K562 (cell line): ENCODE measurements at regions not wholly inside any gene's neighbourhood (a gene's known extent, or its start where the extent isn't known, plus 50 kb on each side); places are given as distances from the start of the nearest gene placed in this dataset.

Experiments used
- FOXP1 ChIP-seq: sonication (generic); formaldehyde crosslinking; IDR thresholded peaks from 2 replicates; pipeline ENCODE4 v1.8.0; 2022; ENCODE audit warnings: mild to moderate bottlenecking, missing genetic modification reagents
- HDAC3 ChIP-seq: fragments of 450-650 bp; IDR thresholded peaks from 2 replicates; pipeline ENCODE4 v1.6.1; 2018; ENCODE audit warnings: borderline replicate concordance, mild to moderate bottlenecking, moderate library complexity; ENCODE audit not compliant: partially characterized antibody
- HMG20A ChIP-seq: fragments of 450-650 bp; formaldehyde crosslinking; conservative IDR thresholded peaks from 2 replicates; pipeline ENCODE4 v1.4.0; 2020; ENCODE audit warnings: mild to moderate bottlenecking, mixed read lengths
- NFE2L1 ChIP-seq: fragments of 450-650 bp; IDR thresholded peaks from 2 replicates; pipeline ENCODE4 v1.6.1; 2016; ENCODE audit warnings: missing genetic modification characterization, low read depth, mild to moderate bottlenecking, missing compliant biosample characterization, moderate library complexity, borderline replicate concordance
- TF ChIP-seq, protein P1 (sequence below): fragments of 250-450 bp; sonication (Bioruptor Pico); IDR thresholded peaks from 2 replicates; pipeline ENCODE4 v1.5.0; 2021; ENCODE audit warnings: mild to moderate bottlenecking, borderline replicate concordance
- TF ChIP-seq, protein P2 (sequence below): fragments of 200-600 bp; sonication (generic); IDR thresholded peaks from one replicate; pipeline ENCODE4 v1.6.1; 2012; ENCODE audit warnings: mild to moderate bottlenecking, low read depth, low read length, inconsistent platforms
- TF ChIP-seq, protein P3 (sequence below): IDR thresholded peaks from 3 replicates; pipeline ENCODE4 v1.6.1; 2011; ENCODE audit warnings: borderline replicate concordance, mild to moderate bottlenecking, moderate library complexity; ENCODE audit not compliant: insufficient read length; ENCODE audit errors: extremely low read depth
- TF ChIP-seq, protein P4 (sequence below), 3 experiments: fragments of 200-800 bp in 1 of 3; sonication (Bioruptor generic) in 1 of 3; sonication (generic) in 1 of 3; formaldehyde crosslinking in 1 of 3; IDR thresholded peaks; 2 replicates each; pipeline versions ENCODE4 v1.6.1 to v1.8.0; 2016 to 2022; ENCODE audit warnings: mild to moderate bottlenecking in 2 of 3, missing compliant biosample characterization in 2 of 3, missing genetic modification characterization in 2 of 3, missing genetic modification reagents in 1 of 3

DNA sequence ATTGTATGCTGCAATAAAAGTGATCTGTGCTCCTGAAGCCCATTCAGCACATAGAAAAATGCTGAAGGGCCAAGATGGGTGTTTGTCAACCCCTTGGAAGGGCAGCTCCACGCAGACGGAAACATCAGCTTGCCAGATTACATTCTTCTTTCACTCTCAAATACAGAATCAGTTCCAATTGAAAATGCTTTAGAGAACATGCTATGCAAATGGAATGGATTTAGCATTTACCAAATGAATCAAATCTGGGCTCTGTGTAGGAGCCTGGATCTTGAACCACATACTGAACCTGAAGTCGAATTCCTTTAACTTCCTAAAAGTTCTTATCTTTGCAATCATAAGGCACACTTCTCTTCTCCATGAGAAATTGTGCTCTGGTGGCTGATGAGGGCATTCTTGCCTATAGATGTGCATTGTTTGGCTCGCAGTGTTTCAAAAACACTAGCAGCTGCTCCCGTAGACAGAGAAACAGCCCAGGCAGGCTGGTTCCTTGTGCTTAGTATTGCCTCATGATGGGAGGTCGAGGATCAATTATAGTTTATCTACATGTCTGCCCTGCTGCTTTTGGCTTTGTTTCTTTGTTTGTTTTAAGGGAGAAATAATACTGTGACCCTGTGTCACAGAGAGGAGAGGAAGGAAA, 489.8 kb upstream of the FLRT2 start (continued):
- TF ChIP-seq HMG20A (CRISPR knock-in tag) (no peak), FOXP1 (CRISPR knock-in tag) (no peak), NFE2L1 (tag) (no peak), HDAC3 (no peak)
- TF ChIP-seq, protein P1, sequence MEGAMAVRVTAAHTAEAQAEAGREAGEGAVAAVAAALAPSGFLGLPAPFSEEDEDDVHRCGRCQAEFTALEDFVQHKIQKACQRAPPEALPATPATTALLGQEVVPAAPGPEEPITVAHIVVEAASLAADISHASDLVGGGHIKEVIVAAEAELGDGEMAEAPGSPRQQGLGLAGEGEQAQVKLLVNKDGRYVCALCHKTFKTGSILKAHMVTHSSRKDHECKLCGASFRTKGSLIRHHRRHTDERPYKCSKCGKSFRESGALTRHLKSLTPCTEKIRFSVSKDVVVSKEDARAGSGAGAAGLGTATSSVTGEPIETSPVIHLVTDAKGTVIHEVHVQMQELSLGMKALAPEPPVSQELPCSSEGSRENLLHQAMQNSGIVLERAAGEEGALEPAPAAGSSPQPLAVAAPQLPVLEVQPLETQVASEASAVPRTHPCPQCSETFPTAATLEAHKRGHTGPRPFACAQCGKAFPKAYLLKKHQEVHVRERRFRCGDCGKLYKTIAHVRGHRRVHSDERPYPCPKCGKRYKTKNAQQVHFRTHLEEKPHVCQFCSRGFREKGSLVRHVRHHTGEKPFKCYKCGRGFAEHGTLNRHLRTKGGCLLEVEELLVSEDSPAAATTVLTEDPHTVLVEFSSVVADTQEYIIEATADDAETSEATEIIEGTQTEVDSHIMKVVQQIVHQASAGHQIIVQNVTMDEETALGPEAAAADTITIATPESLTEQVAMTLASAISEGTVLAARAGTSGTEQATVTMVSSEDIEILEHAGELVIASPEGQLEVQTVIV (CRISPR knock-in tag), result no peak
- TF ChIP-seq, protein P2, sequence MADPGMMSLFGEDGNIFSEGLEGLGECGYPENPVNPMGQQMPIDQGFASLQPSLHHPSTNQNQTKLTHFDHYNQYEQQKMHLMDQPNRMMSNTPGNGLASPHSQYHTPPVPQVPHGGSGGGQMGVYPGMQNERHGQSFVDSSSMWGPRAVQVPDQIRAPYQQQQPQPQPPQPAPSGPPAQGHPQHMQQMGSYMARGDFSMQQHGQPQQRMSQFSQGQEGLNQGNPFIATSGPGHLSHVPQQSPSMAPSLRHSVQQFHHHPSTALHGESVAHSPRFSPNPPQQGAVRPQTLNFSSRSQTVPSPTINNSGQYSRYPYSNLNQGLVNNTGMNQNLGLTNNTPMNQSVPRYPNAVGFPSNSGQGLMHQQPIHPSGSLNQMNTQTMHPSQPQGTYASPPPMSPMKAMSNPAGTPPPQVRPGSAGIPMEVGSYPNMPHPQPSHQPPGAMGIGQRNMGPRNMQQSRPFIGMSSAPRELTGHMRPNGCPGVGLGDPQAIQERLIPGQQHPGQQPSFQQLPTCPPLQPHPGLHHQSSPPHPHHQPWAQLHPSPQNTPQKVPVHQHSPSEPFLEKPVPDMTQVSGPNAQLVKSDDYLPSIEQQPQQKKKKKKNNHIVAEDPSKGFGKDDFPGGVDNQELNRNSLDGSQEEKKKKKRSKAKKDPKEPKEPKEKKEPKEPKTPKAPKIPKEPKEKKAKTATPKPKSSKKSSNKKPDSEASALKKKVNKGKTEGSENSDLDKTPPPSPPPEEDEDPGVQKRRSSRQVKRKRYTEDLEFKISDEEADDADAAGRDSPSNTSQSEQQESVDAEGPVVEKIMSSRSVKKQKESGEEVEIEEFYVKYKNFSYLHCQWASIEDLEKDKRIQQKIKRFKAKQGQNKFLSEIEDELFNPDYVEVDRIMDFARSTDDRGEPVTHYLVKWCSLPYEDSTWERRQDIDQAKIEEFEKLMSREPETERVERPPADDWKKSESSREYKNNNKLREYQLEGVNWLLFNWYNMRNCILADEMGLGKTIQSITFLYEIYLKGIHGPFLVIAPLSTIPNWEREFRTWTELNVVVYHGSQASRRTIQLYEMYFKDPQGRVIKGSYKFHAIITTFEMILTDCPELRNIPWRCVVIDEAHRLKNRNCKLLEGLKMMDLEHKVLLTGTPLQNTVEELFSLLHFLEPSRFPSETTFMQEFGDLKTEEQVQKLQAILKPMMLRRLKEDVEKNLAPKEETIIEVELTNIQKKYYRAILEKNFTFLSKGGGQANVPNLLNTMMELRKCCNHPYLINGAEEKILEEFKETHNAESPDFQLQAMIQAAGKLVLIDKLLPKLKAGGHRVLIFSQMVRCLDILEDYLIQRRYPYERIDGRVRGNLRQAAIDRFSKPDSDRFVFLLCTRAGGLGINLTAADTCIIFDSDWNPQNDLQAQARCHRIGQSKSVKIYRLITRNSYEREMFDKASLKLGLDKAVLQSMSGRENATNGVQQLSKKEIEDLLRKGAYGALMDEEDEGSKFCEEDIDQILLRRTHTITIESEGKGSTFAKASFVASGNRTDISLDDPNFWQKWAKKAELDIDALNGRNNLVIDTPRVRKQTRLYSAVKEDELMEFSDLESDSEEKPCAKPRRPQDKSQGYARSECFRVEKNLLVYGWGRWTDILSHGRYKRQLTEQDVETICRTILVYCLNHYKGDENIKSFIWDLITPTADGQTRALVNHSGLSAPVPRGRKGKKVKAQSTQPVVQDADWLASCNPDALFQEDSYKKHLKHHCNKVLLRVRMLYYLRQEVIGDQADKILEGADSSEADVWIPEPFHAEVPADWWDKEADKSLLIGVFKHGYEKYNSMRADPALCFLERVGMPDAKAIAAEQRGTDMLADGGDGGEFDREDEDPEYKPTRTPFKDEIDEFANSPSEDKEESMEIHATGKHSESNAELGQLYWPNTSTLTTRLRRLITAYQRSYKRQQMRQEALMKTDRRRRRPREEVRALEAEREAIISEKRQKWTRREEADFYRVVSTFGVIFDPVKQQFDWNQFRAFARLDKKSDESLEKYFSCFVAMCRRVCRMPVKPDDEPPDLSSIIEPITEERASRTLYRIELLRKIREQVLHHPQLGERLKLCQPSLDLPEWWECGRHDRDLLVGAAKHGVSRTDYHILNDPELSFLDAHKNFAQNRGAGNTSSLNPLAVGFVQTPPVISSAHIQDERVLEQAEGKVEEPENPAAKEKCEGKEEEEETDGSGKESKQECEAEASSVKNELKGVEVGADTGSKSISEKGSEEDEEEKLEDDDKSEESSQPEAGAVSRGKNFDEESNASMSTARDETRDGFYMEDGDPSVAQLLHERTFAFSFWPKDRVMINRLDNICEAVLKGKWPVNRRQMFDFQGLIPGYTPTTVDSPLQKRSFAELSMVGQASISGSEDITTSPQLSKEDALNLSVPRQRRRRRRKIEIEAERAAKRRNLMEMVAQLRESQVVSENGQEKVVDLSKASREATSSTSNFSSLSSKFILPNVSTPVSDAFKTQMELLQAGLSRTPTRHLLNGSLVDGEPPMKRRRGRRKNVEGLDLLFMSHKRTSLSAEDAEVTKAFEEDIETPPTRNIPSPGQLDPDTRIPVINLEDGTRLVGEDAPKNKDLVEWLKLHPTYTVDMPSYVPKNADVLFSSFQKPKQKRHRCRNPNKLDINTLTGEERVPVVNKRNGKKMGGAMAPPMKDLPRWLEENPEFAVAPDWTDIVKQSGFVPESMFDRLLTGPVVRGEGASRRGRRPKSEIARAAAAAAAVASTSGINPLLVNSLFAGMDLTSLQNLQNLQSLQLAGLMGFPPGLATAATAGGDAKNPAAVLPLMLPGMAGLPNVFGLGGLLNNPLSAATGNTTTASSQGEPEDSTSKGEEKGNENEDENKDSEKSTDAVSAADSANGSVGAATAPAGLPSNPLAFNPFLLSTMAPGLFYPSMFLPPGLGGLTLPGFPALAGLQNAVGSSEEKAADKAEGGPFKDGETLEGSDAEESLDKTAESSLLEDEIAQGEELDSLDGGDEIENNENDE, result no peak
- TF ChIP-seq, protein P3, sequence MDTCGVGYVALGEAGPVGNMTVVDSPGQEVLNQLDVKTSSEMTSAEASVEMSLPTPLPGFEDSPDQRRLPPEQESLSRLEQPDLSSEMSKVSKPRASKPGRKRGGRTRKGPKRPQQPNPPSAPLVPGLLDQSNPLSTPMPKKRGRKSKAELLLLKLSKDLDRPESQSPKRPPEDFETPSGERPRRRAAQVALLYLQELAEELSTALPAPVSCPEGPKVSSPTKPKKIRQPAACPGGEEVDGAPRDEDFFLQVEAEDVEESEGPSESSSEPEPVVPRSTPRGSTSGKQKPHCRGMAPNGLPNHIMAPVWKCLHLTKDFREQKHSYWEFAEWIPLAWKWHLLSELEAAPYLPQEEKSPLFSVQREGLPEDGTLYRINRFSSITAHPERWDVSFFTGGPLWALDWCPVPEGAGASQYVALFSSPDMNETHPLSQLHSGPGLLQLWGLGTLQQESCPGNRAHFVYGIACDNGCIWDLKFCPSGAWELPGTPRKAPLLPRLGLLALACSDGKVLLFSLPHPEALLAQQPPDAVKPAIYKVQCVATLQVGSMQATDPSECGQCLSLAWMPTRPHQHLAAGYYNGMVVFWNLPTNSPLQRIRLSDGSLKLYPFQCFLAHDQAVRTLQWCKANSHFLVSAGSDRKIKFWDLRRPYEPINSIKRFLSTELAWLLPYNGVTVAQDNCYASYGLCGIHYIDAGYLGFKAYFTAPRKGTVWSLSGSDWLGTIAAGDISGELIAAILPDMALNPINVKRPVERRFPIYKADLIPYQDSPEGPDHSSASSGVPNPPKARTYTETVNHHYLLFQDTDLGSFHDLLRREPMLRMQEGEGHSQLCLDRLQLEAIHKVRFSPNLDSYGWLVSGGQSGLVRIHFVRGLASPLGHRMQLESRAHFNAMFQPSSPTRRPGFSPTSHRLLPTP, result no peak
- TF ChIP-seq, protein P4, sequence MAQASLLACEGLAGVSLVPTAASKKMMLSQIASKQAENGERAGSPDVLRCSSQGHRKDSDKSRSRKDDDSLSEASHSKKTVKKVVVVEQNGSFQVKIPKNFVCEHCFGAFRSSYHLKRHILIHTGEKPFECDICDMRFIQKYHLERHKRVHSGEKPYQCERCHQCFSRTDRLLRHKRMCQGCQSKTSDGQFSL (CRISPR knock-in tag; IDR thresholded peaks at IDR 0.05), result no peak
- TF ChIP-seq, protein P4 (tag; IDR thresholded peaks at IDR 0.05), result no peak
